AG04450 (cell line): ENCODE measurements at regions not wholly inside any gene's neighbourhood (a gene's known extent, or its start where the extent isn't known, plus 50 kb on each side); places are given as distances from the start of the nearest gene placed in this dataset. TPM values are rescaled to one million over a fixed set of nuclear protein-coding genes. Genes with fewer than 3 reads are reported as not detected.

Experiments used
- CTCF ChIA-PET: fragments of 300-600, 350-600 bp; formaldehyde crosslinking; extraction: SDS; loops from one replicate; lab custom pipeline; 2022; ENCODE audit warnings: antibody characterized with exemption, inconsistent platforms; lab: Charles Lee
- POLR2A ChIA-PET: fragments of 350-600 bp; formaldehyde crosslinking; extraction: SDS; loops from one replicate; lab custom pipeline; 2021; ENCODE audit warnings: antibody characterized with exemption, inconsistent platforms; lab: Yijun Ruan, JAX
- DNase-seq: peaks from one replicate; pipeline ENCODE4 v3.0.0-alpha.2; 2011; ENCODE audit warnings: low read depth, low spot score
- H3K27ac ChIP-seq: one replicate; pipeline ENCODE4 v1.5.1; 2012; ENCODE audit warnings: low read depth, low read length, control low read depth
- H3K27me3 ChIP-seq: one replicate; pipeline ENCODE4 v1.6.0; 2012; ENCODE audit warnings: low read length; ENCODE audit not compliant: control insufficient read depth, insufficient read depth
- H3K4me3 ChIP-seq: 2 replicates; pipeline ENCODE4 v1.5.1; 2011; ENCODE audit warnings: mild to moderate bottlenecking, low read depth, low read length, control low read depth
- H3K9me3 ChIP-seq: 2 replicates; pipeline ENCODE4 v1.5.1; 2012; ENCODE audit warnings: low read length; ENCODE audit not compliant: control insufficient read depth, insufficient read depth
- CTCF ChIP-seq: IDR thresholded peaks from 2 replicates; pipeline ENCODE4 v1.5.1; 2011; ENCODE audit warnings: low read depth, low read length, control low read depth, inconsistent platforms
- small RNA-seq: library from RNA; depleted of rRNA; stranded (forward); fragments of <200 nt; gene quantifications from one replicate; pipeline ENCODE3, GENCODE V24; 2012; ENCODE audit warnings: low read depth; ENCODE audit not compliant: insufficient read length

DNA sequence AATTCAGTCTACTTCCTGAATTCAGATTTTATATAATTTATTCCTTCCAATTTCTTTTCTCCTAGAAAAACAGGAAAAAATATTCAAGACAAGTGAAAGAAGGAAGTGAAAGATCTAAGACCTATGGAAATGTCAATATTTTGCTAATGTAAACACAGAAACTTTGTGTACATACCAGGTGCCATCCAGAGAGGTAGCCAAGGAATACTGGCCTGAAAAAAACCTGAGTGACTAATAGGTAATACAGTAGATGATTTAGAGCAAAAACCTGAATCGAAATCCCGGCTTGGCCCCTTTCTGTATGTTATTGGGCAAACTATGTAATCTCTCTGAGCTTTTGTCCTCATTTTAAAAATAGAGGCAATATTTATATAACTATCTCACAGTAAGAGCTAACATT is 59.2 kb upstream of the FSHB start:
- CTCF ChIA-PET: interaction anchor here (1.2 to 2.2 kb wide), 2 partner anchors 28 to 43 kb away, joined by 5 to 13 read pairs; no protein-coding TSS in a partner anchor

GRCh38 chr11:30172158-30172557 is 58.7 kb upstream of the FSHB start:
- no peak overlapping the region for H3K4me3 ChIP-seq
- H3K27me3 ChIP-seq: no peaks in the 10 kb centered on the region
- no peak overlapping the region for H3K27ac ChIP-seq
- ChIA-PET CTCF (interaction anchor here (2.2 kb wide), 1 partner anchor 29 kb away, joined by 13 read pairs; no protein-coding TSS in a partner anchor), POLR2A (no interaction called here)
- peaks cover 2% of the 10 kb centered on the region; the same call in 1 of the 2 replicates for H3K9me3 ChIP-seq
- no peak for DNase-seq
- TF ChIP-seq CTCF: no peak

More for the DNA sequence above, 59.2 kb upstream of the FSHB start:
- no peaks in the 10 kb centered on the region for H3K9me3 ChIP-seq
- no peaks in the 10 kb centered on the region for H3K27me3 ChIP-seq
- DNase-seq: no peak
- H3K27ac ChIP-seq: no peak overlapping the region
- POLR2A ChIA-PET: no interaction called here
- no peak for TF ChIP-seq CTCF
- no peak overlapping the region for H3K4me3 ChIP-seq

DNA sequence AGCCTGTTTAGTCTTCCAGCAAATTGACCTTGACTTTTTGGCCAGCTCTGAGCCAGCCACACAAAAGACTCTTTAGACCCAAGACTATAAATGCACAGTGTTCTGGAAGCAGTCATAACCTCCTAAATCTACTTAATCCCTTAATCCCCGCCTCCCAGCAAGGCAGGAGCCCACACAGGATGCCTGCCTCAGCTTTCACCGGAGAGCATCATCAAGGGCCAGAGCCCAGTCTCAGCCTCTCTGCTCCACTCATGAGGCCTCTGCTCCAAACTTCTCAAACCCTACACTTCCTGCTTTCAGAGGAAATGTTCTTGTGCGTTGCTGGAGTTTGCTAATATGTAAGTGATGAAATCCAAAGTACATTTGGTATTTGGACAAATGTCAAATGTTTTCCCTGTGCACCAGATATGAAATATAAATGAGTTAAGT is 57.9 kb upstream of the FSHB start:
- peaks cover 7% of the 10 kb centered on the region; the same call in 1 of the 2 replicates for H3K9me3 ChIP-seq
- DNase-seq: no peak
- H3K27me3 ChIP-seq: no peaks in the 10 kb centered on the region
- no peak overlapping the region for H3K27ac ChIP-seq
- TF ChIP-seq CTCF: no peak
- ChIA-PET POLR2A (no interaction called here), CTCF (interaction anchor here (2.2 kb wide), 1 partner anchor 29 kb away, joined by 13 read pairs; no protein-coding TSS in a partner anchor)
- no peak overlapping the region for H3K4me3 ChIP-seq

DNA sequence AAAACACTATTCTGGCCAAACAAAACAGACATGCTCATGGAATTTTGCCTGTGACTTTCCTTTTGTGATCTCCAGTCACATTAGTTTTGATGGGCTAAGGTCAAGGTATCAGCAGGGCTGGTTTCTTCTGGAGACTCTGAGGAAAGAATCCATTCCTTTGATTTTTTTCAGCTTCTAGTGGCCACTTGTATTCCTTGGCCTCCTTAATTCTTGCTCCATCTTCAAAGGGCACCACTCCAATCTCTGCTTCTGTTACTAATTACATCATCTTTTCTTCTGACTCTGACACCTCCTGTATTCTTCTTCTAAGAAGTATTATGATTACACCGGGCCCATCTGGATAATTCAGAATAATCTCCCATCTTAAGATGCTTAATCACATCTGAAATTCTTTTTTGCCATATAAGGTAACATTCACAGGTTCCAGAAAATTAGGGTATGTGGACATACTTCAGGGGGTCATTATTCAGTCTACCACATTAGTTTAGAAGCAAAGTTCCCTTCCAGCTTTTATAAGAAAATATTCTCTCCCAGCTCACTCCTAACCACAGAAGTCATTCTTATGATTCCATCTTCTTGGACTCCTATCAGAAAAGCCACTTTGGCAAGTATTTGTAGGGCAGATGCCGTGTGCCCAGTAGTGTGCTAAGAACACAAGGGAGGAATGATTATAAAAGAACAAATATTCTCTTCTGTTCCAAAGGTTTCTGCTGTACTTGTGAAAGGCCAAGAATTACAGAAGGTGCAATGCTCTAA is 56.4 kb upstream of the FSHB start:
- ChIA-PET CTCF (no interaction called here), POLR2A (no interaction called here)
- no peak for TF ChIP-seq CTCF
- DNase-seq: no peak
- Histone ChIP-seq H3K27me3 (no peaks in the 10 kb centered on the region), H3K4me3 (no peak overlapping the region), H3K9me3 (peaks cover 15% of the 10 kb centered on the region), H3K27ac (no peak overlapping the region)

Small RNA genes in the stretch of these regions (small RNA-seq; reads per million reads assigned to genes)
- gene AL358944.1: not detected
